Stomach (tissue), 4 donors: ENCODE measurements at regions not wholly inside any gene's neighbourhood (a gene's known extent, or its start where the extent isn't known, plus 50 kb on each side); places are given as distances from the start of the nearest gene placed in this dataset.

Experiments
- CTCF ChIP-seq, 7 experiments: fragments of 450-650 bp in 4 of 7; fragments of 200-600 bp in 3 of 7; sonication (generic) in 3 of 7; IDR thresholded peaks; one replicate each; pipeline ENCODE4 v1.5.1; 2016 to 2019; ENCODE audit warnings: antibody characterized with exemption in 7 of 7, control low read depth in 2 of 7, mild to moderate bottlenecking in 1 of 7
- POLR2A ChIP-seq, 4 donors: fragments of 450-650 bp; IDR thresholded peaks; one replicate each; pipeline ENCODE4 v1.6.1; 2016; ENCODE audit warnings: antibody characterized with exemption in 4 of 4, control low read depth in 2 of 4, mild to moderate bottlenecking in 1 of 4, moderate library complexity in 1 of 4

GRCh38 chr5:11998397-11998796 is 94.2 kb upstream of the CTNND2 start:
- TF ChIP-seq CTCF (IDR thresholded peaks at IDR 0.05), result no peak
- TF ChIP-seq POLR2A (IDR thresholded peaks at IDR 0.05), result no peak
